Thoracic aorta (tissue), 2 donors: ENCODE measurements at regions not wholly inside any gene's neighbourhood (a gene's known extent, or its start where the extent isn't known, plus 50 kb on each side); places are given as distances from the start of the nearest gene placed in this dataset.
"Not testable (repeated sequence)": the region's sequence is repeated elsewhere in the genome, so short reads cannot be mapped to it uniquely, and the experiment has no call there.

Source experiments
- ATAC-seq: fragments of 150-250 bp; one replicate; pipeline ENCODE4 v1.8.0; 2017; ENCODE audit warnings: low read depth; ENCODE audit not compliant: insufficient number of reproducible peaks, low FRiP score
- DNase-seq: peaks from one replicate; pipeline ENCODE4 v3.0.0-alpha.2; 2020; ENCODE audit warnings: low spot score
- H3K27ac ChIP-seq, 2 donors: fragments of 200-600 bp; sonication (generic); 1 replicate in 1 of 2; 2 replicates in 1 of 2; pipeline ENCODE4 v1.5.1; 2016; ENCODE audit warnings: mild to moderate bottlenecking in 2 of 2, moderate library complexity in 2 of 2
- H3K27me3 ChIP-seq: fragments of 200-600 bp; sonication (generic); replicated peaks from 2 replicates; pipeline ENCODE4 v1.6.0; 2016; ENCODE audit warnings: mild to moderate bottlenecking; ENCODE audit not compliant: insufficient read depth
- H3K36me3 ChIP-seq: fragments of 200-600 bp; sonication (generic); one replicate; pipeline ENCODE4 v1.5.1; 2016
- H3K4me1 ChIP-seq, 2 donors: fragments of 200-600 bp; sonication (generic); 1 replicate in 1 of 2; 2 replicates in 1 of 2; pipeline versions ENCODE4 v1.5.1 to v1.6.0; 2016; ENCODE audit warnings: low read depth in 2 of 2, mild to moderate bottlenecking in 1 of 2; ENCODE audit not compliant: control insufficient read depth in 1 of 2
- H3K4me3 ChIP-seq: fragments of 200-600 bp; sonication (generic); 2 replicates; pipeline ENCODE4 v1.5.1; 2016; ENCODE audit warnings: mild to moderate bottlenecking
- H3K9me3 ChIP-seq: fragments of 200-600 bp; sonication (generic); 2 replicates; pipeline ENCODE4 v1.5.1; 2016
- CTCF ChIP-seq: fragments of 200-600 bp; sonication (generic); IDR thresholded peaks from one replicate; pipeline ENCODE4 v1.5.1; 2019; ENCODE audit warnings: antibody characterized with exemption

GRCh38 chr2:138874251-138874650 lies 94.1 kb upstream of the NXPH2 start:
- no peak for TF ChIP-seq CTCF
- no peak overlapping the region for H3K4me3 ChIP-seq
- H3K27ac ChIP-seq: no peak overlapping the region
- H3K36me3 ChIP-seq: no peaks in the 10 kb centered on the region
- no peaks in the 10 kb centered on the region for H3K4me1 ChIP-seq
- no peak for ATAC-seq
- DNase-seq: no peak
- H3K27me3 ChIP-seq: no peaks in the 10 kb centered on the region
- H3K9me3 ChIP-seq: no peaks in the 10 kb centered on the region

GRCh38 chr2:138872116-138872515 lies 91.9 kb upstream of the NXPH2 start:
- not testable (repeated sequence) for H3K36me3 ChIP-seq, H3K27ac ChIP-seq, DNase-seq, ATAC-seq, H3K27me3 ChIP-seq, H3K9me3 ChIP-seq, H3K4me3 ChIP-seq, H3K4me1 ChIP-seq

- Histone ChIP-seq H3K36me3 (no peaks in the 10 kb centered on the region), H3K27me3 (no peaks in the 10 kb centered on the region), H3K27ac (no peak overlapping the region), H3K4me1 (no peaks in the 10 kb centered on the region), H3K4me3 (no peak overlapping the region), H3K9me3 (no peaks in the 10 kb centered on the region)
- DNase-seq (no peak), ATAC-seq (no peak)
- TF ChIP-seq CTCF: no peak
These were observed 91.1 kb upstream of the NXPH2 start for GRCh38 chr2:138871312-138871711.

GRCh38 chr2:138867341-138867740 lies 87.2 kb upstream of the NXPH2 start:
- no peak for ATAC-seq
- no peak for DNase-seq
- Histone ChIP-seq H3K4me3 (no peak overlapping the region), H3K36me3 (no peaks in the 10 kb centered on the region), H3K27me3 (no peaks in the 10 kb centered on the region), H3K27ac (no peak overlapping the region), H3K4me1 (no peaks in the 10 kb centered on the region), H3K9me3 (no peaks in the 10 kb centered on the region)
- no peak for TF ChIP-seq CTCF

GRCh38 chr2:138866797-138867196 lies 86.6 kb upstream of the NXPH2 start:
- DNase-seq: no peak
- no peak for TF ChIP-seq CTCF
- Histone ChIP-seq H3K27ac (no peak overlapping the region), H3K4me3 (no peak overlapping the region), H3K36me3 (no peaks in the 10 kb centered on the region), H3K4me1 (no peaks in the 10 kb centered on the region), H3K9me3 (no peaks in the 10 kb centered on the region), H3K27me3 (no peaks in the 10 kb centered on the region)
- ATAC-seq: no peak

- Histone ChIP-seq H3K27ac (no peak overlapping the region), H3K4me1 (no peaks in the 10 kb centered on the region), H3K27me3 (no peaks in the 10 kb centered on the region), H3K9me3 (no peaks in the 10 kb centered on the region), H3K4me3 (no peak overlapping the region), H3K36me3 (no peaks in the 10 kb centered on the region)
- no peak for ATAC-seq
- TF ChIP-seq CTCF: no peak
- no peak for DNase-seq
These were observed 73.6 kb upstream of the NXPH2 start for GRCh38 chr2:138853761-138854160.
